Fibroblast of gingiva (primary cell): ENCODE measurements at regions not wholly inside any gene's neighbourhood (a gene's known extent, or its start where the extent isn't known, plus 50 kb on each side); places are given as distances from the start of the nearest gene placed in this dataset.

Source experiments
- DNase-seq: peaks from one replicate; pipeline ENCODE4 v3.0.0-alpha.2; 2011; ENCODE audit warnings: low read depth

- no peak for DNase-seq
Measured at GRCh38 chr4:54988655-54989054, 136.7 kb downstream of the KDR start.

- DNase-seq, result no peak
Measured at GRCh38 chr4:54986095-54986846, 139.1 kb downstream of the KDR start.

- no peak for DNase-seq
Measured at GRCh38 chr4:54976682-54977081, 148.7 kb downstream of the KDR start.

GRCh38 chr4:54976031-54976430, 149.4 kb downstream of the KDR start:
- no peak for DNase-seq

GRCh38 chr4:54973784-54974183, 151.6 kb downstream of the KDR start:
- no peak for DNase-seq

- DNase-seq, result peak; percentile 39
Measured at GRCh38 chr4:54971474-54971950, 153.9 kb downstream of the KDR start.

- DNase-seq, result no peak
Measured at GRCh38 chr4:54967289-54967688, 158.1 kb downstream of the KDR start.

- DNase-seq, result peak; percentile 9
Measured at GRCh38 chr4:54961357-54961975, 163.9 kb downstream of the KDR start.

GRCh38 chr4:54959651-54960116, 165.7 kb downstream of the KDR start:
- DNase-seq, result peak; percentile 65

GRCh38 chr4:54959131-54959530, 166.3 kb downstream of the KDR start:
- no peak for DNase-seq

- no peak for DNase-seq
Measured at GRCh38 chr4:54958236-54958635, 167.2 kb downstream of the KDR start.

- DNase-seq, result no peak
Measured at GRCh38 chr4:54954656-54955388, 170.6 kb downstream of the KDR start.

GRCh38 chr4:54946741-54947140, 178.7 kb downstream of the KDR start:
- DNase-seq, result no peak

GRCh38 chr4:54945838-54946237, 179.6 kb downstream of the KDR start:
- no peak for DNase-seq

GRCh38 chr4:54942721-54943120, 182.7 kb downstream of the KDR start:
- no peak for DNase-seq

- no peak for DNase-seq
Measured at GRCh38 chr4:54941994-54942552, 183.3 kb downstream of the KDR start.

- no peak for DNase-seq
Measured at GRCh38 chr4:54940996-54941865, 184.2 kb downstream of the KDR start.

GRCh38 chr4:54937501-54937900, 187.9 kb downstream of the KDR start:
- DNase-seq, result no peak

- no peak for DNase-seq
Measured at GRCh38 chr4:54933579-54933978, 191.8 kb downstream of the KDR start.

GRCh38 chr4:54930226-54930625, 195.2 kb downstream of the KDR start:
- no peak for DNase-seq

GRCh38 chr4:54929459-54929858, 195.9 kb downstream of the KDR start:
- DNase-seq, result no peak

GRCh38 chr4:54924891-54925290, 200.5 kb downstream of the KDR start:
- no peak for DNase-seq
